ENCODE measurements at regions not wholly inside any gene's neighbourhood (a gene's known extent, or its start where the extent isn't known, plus 50 kb on each side); places are given as distances from the start of the nearest gene placed in this dataset.
A peak's percentile ranks its signal among the peaks of the same experiment; 100 is the strongest.
"Not testable (repeated sequence)": the region's sequence is repeated elsewhere in the genome, so short reads cannot be mapped to it uniquely, and the experiment has no call there.

DNA sequence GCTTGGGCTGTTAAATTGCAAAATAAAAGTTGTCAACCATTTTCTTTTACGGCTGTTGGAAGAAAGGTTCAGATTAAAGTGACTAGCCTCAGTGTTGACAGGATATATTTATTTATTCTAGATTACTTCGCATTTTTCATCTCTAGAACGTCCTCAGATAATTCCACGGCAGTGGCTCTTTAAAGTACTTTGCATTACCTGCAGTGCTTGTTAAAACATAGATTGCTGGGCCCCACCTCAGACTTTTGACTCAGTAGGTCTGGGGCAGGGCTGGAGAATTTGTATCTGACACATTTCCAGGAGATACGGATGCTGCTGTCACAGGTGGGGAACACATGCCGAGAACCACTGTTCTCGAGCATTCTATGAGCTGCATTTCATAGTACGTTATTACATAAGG lies 292.7 kb downstream of the EDEM1 start:
- DNase-seq (ENCODE audit: low read depth, low spot score): no peak
- in situ Hi-C loops (cut with HindIII; ENCODE audit: low pct_unique_long_range_greater_than_20kb, low sequenced_read_pairs): no loop called here

DNA sequence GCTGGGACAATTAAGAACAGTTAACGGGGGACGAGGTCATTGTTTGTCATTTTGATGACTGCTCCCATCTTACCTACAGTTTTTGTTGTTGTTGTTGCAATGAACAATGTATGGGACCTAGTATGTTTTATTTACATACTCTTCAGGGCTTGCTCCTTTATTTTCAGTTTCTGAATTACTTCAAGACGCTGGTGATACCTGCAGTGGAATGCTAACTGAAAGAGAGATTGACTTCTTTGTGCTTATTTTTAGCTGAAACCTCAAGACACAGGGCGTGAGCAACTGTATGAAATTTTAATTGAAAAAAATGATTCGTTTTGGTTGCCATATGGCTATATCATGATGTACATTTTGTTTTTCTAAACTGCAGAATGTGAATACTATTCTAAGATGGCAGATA lies 297.9 kb downstream of the EDEM1 start:
- in situ Hi-C loops (cut with HindIII; ENCODE audit: low pct_unique_long_range_greater_than_20kb, low sequenced_read_pairs): no loop called here
- DNase-seq (ENCODE audit: low read depth, low spot score): no peak

DNA sequence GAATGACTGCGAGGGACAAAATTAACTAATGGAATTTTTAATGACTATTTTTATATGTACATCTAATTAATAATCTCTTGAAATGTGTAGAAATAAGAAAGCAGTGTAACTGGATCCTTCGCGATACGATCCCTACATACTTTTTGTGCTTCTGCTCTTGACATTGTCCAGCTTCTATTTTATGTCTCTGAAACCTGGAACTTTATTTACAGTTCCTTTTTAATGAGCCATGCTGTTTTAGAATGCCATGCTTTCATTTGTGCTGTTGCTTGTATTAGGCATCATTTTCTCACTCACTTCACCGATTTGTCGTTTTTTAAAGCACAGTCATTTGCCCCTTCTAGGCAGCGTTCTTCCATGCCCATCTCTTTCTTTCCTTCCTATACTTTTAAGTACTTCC lies 301.3 kb downstream of the EDEM1 start:
- DNase-seq (ENCODE audit: low read depth, low spot score): no peak
- in situ Hi-C loops (cut with HindIII; ENCODE audit: low pct_unique_long_range_greater_than_20kb, low sequenced_read_pairs): no loop called here

DNA sequence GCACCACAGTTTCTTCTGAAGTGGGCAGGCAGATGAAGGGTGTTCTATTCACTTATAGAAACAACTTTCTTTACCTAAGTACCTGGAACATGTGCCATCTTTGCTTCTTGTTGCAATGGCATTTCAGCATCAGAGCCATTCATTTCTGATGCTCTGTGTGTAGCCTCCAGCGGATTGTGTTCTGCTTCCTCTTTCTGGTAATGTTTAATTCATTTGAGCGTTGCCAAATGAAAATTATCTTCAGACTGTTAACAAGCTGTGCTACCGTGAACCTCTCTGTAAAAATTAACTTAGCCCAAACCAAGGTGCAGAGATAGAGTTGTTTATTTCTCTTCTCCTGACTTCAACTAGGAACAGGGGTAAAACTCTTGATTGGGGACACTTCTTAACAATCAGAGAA lies 302.0 kb downstream of the EDEM1 start:
- no peak for DNase-seq (ENCODE audit: low read depth, low spot score)
- in situ Hi-C loops (cut with HindIII; ENCODE audit: low pct_unique_long_range_greater_than_20kb, low sequenced_read_pairs): no loop called here

DNA sequence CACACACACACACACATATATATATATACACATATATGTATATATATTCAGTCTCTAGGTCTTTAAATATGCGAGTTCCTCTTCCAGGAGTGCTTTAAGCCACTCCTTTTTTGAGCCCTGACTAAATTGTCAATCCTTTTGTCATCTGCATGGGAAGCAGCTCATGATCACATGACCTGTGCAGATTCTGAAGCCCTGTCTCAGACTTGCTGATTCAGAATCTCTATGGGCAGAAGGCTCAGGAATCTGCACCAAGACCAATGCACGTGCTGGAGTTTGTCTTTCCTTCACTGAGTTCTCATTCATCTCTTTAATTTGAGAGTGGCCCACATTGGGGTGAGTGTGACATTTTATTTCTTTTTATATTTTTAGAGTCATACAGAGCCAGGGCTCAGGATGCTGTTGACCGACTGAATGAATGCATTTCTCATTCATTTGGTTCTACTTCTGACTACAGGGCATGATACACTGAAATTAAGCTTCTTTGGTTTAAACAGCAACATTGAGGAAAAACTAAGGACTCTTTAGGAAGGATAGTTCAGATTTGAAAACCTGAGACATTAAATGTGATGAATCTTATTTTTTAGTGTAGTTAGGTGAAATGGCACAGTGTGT lies 307.5 kb downstream of the EDEM1 start:
- in situ Hi-C loops (cut with HindIII; ENCODE audit: low pct_unique_long_range_greater_than_20kb, low sequenced_read_pairs): no loop called here
- DNase-seq (ENCODE audit: low read depth, low spot score): no peak

DNA sequence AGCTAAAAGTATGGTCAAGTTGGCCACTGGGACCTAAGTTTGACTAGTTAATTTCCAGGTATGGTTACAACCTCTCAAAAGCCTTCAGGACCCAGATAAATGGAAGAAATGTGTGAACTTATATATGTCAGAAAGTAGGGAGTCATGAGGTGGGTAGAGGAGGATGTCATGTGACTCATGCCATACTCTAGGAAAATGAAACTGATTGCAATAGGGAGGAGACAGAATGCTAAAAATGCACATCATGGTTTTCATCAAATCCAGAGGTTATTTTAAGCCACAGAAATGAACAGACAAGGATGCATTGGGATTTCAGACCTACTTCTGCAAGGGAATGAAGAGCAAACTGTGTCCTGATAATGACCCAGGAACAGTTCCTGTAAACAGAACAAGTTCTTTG lies 310.0 kb downstream of the EDEM1 start:
- in situ Hi-C loops (cut with HindIII; ENCODE audit: low pct_unique_long_range_greater_than_20kb, low sequenced_read_pairs): no loop called here
- DNase-seq (ENCODE audit: low read depth, low spot score): no peak

DNA sequence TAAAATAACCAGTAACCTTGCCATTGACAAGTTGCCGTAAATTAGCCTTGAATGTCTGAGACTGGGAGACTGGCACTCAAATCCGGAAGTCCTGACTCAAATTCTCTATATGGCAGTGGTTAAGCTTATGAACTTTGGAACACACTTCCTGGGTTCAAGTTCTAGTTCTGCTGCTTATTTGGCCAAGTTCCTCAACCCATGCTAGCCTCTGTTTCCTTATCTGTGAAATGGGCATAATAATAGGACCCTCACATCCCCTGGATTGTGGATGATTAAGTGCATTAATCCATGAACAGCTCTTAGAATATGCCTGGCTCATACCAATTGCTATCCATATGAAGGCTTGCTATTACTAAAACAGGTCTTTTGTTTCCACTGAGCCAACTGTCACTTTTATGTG lies 311.5 kb downstream of the EDEM1 start:
- no peak for DNase-seq (ENCODE audit: low read depth, low spot score)
- in situ Hi-C loops (cut with HindIII; ENCODE audit: low pct_unique_long_range_greater_than_20kb, low sequenced_read_pairs): no loop called here

DNA sequence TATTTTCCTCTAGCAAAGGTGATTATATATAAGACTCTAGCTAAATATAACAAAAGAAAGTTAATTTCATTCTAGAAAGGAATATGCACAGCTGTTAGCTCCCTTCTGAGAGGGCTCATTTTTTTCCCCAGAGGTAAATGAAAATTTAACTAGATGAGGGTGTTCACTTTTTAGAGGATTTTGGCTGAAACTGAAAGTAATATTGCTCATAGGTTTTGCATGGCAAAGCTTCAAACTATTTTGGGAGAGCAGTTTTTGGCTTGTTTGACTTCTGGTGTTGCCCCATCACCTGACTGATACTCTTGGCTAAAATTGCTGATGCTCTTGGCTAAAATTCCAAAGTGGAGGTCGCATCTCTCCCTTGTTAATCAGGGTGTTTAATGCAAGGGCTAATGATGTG lies 311.9 kb downstream of the EDEM1 start:
- in situ Hi-C loops (cut with HindIII; ENCODE audit: low pct_unique_long_range_greater_than_20kb, low sequenced_read_pairs): no loop called here
- no peak for DNase-seq (ENCODE audit: low read depth, low spot score)

DNA sequence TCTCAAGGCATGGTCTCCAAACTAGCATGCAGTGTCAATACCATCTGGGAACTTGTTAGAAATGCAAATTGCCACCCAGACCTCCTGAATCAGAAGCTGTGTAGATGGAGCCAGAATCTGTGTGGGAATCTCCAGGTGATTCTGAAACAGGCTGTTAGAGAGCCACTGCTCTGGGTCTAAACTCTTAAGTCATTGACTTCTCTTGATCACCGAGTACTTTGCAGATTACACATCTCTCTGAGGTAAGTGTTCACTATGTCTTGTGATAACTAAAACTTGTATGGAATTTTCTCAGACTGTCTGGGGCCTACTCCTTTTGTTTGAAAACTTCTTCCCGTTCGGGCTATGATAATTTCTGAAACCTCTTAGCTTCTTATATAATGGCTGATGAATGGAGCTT lies 315.6 kb downstream of the EDEM1 start:
- DNase-seq (ENCODE audit: low read depth, low spot score): no peak
- in situ Hi-C loops (cut with HindIII; ENCODE audit: low pct_unique_long_range_greater_than_20kb, low sequenced_read_pairs): no loop called here

DNA sequence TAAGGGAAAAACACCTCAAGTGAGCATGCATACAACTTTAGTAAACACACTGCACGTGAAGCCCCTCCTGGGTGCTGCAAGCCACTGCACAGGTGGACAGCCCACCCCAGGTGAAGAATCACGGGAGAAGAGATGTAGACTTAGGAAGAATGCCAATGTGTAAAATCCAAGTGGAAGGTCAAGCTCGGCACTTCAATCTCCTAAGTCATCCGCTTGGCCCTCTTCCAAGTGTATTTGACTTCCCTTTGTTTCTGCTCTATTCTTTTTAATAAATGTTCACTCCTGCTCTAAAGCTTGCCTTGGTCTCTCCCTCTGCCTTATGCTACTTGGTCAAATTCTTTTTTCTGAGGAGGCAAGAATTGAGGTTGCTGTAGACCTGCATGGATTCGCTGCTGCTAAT lies 316.6 kb downstream of the EDEM1 start:
- in situ Hi-C loops (cut with HindIII; ENCODE audit: low pct_unique_long_range_greater_than_20kb, low sequenced_read_pairs): no loop called here
- no peak for DNase-seq (ENCODE audit: low read depth, low spot score)

DNA sequence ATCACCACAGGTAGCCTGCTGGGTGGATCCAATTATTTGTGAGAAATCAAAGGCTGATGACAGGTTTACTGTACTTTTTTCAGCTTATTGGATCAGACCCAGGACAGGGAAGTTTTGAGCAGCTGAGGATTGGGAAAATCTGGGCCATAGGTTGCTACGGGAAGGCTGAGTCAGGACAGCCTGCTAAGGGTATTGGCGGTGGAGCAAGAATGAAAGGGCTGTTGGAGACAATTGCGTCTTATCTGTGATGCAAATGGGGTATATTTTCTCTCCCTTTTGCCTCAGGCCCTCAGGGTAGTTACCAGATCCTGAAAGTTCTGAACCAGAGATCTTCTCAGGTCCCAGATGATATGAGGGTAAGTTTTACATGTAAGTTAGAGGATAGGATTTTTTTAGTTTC lies 317.7 kb downstream of the EDEM1 start:
- in situ Hi-C loops (cut with HindIII; ENCODE audit: low pct_unique_long_range_greater_than_20kb, low sequenced_read_pairs): no loop called here
- no peak for DNase-seq (ENCODE audit: low read depth, low spot score)

DNA sequence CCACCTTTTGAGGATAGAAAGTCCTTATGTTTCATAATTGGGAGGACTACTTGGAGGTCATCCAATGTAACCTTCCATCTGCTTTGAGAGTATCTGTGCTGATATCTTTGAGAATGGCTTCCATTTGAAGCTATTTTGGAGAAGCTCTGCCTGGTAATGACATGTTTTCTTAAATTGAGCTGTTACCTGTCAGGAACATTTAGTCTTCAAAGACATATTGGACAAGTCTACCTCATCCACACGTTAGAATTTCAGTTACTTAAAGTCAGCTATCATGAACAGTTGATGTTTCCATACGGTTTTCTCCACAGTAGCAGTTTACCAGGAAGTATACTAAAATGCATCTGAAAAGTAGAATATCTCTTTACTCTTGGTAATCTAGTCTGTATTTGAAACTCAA lies 318.5 kb downstream of the EDEM1 start:
- no peak for DNase-seq (ENCODE audit: low read depth, low spot score)
- in situ Hi-C loops (cut with HindIII; ENCODE audit: low pct_unique_long_range_greater_than_20kb, low sequenced_read_pairs): no loop called here

DNA sequence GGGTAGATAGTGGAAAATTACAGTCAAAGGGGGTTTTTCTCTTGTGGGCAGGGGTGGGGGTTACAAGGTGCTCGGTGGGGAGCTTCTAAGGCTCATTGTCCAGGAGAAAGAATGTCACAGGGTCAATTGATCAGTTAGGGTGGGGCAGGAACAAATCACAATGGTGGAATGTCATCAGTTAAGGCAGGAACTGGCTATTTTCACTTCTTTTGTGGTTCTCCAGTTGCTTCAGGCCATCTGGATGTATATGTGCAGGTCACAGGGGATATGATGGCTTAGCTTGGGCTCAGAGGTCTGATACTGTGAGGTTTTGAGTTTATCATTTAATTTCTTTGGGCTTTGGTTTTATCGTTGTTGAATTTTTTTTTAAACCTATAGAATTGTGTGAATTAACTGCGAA lies 321.4 kb downstream of the EDEM1 start:
- DNase-seq (ENCODE audit: low read depth, low spot score); in situ Hi-C loops (cut with HindIII; ENCODE audit: low pct_unique_long_range_greater_than_20kb, low sequenced_read_pairs): not testable (repeated sequence)

DNA sequence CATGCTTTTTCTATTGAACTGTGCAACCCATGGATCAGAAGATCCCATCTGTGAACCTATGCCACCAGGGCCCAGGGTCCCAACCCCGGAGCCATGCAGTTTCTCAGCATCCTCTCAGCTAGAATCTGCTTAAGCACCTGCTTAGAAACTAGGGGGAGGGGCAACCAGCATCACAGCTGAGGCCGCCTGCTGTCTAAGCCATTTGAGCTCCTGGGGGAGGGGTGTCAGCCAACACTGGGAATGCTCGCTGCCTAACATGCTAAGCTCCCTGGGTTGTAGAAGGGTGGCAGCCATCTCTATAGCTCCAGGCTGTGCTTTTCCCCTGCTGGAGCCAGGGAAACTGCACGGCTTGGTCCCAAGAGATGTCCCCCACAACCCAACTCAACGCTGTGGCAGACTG lies 322.8 kb downstream of the EDEM1 start:
- in situ Hi-C loops (cut with HindIII; ENCODE audit: low pct_unique_long_range_greater_than_20kb, low sequenced_read_pairs): no loop called here
- DNase-seq (ENCODE audit: low read depth, low spot score): no peak

DNA sequence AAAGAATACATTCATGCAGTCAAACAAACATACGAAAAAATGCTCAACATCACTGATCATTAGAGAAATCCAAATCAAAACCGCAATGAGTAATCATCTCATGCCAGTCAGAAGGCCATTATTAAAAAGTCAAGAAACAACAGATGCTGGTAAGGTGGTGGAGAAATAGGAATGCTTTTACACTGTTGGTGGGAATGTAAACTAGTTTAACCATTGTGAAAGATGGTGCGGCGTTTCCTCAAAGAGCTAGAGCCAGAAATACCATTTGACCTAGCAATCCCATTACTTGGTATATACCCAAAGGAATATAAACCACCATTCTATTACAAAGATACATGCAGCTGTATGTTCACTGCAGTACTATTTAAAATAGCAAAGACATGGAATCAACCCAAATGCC lies 330.4 kb downstream of the EDEM1 start:
- DNase-seq (ENCODE audit: low read depth, low spot score): no peak
- in situ Hi-C loops (cut with HindIII; ENCODE audit: low pct_unique_long_range_greater_than_20kb, low sequenced_read_pairs): no loop called here

DNA sequence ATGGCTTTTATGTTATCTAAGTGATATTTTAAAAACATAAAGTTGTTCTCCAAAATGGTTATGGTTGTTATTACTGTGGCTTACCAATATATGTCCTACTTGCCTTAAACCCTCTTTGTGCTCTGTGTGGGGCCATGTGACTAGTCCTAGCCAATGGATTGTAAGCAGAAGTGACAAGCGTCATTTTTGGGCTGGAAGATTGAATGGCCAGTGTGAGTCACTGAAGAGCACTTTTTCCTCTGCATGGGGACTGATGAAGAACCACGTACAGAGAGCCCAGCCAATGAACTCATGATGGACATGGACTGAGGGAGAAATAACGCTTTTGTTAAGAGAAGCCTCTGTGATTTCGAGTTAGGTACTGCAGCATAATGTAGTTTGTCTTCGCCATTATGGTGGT lies 332.7 kb downstream of the EDEM1 start:
- in situ Hi-C loops (cut with HindIII; ENCODE audit: low pct_unique_long_range_greater_than_20kb, low sequenced_read_pairs): no loop called here
- peak; percentile 41 for DNase-seq (ENCODE audit: low read depth, low spot score)

DNA sequence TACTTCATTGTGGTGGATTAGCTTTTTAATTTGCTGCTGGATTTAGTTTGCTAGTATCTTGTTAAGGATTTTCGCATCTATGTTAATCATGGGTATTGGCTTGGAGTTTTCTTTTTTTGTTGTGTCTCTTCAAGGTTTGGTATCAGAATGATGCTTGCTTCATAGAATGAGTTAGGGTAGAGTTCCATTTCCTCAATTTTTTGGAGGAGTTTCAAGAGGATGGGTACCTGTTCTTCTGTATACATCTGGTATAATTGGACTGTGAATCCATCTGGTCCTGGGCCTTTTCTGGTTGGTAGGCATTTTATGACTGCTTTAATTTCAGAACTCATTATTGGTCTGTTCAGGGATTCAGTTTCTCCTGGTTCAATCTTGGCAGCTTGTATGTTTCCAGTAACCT lies 335.6 kb downstream of the EDEM1 start:
- in situ Hi-C loops (cut with HindIII; ENCODE audit: low pct_unique_long_range_greater_than_20kb, low sequenced_read_pairs): no loop called here
- no peak for DNase-seq (ENCODE audit: low read depth, low spot score)

DNA sequence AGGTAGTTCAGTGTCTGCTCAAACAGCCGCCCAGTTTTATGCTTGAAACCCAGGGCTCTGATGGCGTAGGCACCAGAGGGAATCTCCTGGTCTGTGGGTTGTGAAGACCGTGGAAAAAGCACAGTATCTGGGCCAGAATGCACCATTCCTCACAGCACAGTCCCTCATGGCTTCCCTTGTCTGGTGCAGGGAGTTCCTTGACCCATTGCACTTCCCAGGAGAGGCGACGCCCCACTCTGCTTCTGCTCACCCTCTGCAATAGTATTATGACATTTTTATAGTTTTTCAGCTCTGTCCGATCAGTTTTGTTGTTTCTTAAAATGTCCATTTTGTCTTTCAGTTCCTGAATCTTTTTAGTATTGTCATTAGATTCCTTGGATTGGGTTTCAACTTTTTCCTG lies 343.5 kb downstream of the EDEM1 start:
- in situ Hi-C loops (cut with HindIII; ENCODE audit: low pct_unique_long_range_greater_than_20kb, low sequenced_read_pairs): no loop called here
- DNase-seq (ENCODE audit: low read depth, low spot score): no peak

DNA sequence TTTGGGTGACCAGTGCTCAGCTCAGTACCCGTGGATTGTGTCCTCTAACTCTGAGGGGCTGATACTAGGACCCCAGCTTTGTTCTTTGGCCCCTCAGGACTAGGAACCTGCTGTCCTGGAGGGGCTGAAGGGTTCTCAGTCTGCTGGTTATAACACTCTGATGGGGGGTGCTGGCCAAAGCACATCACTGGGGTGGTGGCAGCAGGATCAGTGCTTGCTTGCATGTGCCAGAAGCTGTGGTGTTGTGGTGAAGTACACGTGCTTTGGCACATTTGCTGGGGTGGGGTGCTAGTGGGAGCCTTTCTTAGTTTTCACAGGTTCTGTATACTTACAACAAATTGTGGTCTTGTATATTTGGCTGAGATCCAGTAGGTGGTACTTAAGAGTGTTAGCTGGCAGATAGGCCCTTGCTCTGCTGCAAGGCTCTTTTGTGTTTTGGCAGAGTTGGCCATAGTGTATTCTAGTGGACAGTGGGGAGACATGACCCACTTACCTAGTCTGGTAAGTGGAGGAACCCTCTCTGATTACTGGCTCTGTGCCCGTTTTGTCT lies 344.3 kb downstream of the EDEM1 start:
- DNase-seq (ENCODE audit: low read depth, low spot score): no peak
- in situ Hi-C loops (cut with HindIII; ENCODE audit: low pct_unique_long_range_greater_than_20kb, low sequenced_read_pairs): no loop called here

DNA sequence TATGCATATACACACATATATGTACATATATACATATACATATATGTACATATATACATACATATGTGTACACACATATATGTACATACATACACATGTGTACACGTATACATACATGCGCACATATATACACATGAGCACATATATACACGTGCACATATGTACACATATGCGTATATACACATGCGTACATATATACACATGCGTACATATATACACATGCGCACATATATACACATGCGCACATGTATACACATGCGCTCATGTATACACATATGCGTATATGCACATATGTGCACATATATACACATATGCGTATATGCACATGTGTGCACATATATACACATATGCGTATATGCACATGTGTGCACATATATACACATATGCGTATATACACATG lies 353.0 kb downstream of the EDEM1 start:
- DNase-seq (ENCODE audit: low read depth, low spot score): no peak
- in situ Hi-C loops (cut with HindIII; ENCODE audit: low pct_unique_long_range_greater_than_20kb, low sequenced_read_pairs): no loop called here

Measured in SK-MEL-5 (cell line).